GM19023 (cell line): ENCODE measurements at regions not wholly inside any gene's neighbourhood (a gene's known extent, or its start where the extent isn't known, plus 50 kb on each side); places are given as distances from the start of the nearest gene placed in this dataset.

Experiments
- ATAC-seq: cut with Tn5 transposase; IDR thresholded peaks from one replicate; pipeline ENCODE4 v1.9.1; 2021; ENCODE audit warnings: mild to moderate bottlenecking, moderate library complexity; ENCODE audit not compliant: unreplicated experiment

GRCh38 chr10:117427356-117427755, 52.1 kb upstream of the PDZD8 start:
- no peak for ATAC-seq

GRCh38 chr10:117425974-117426566, 50.8 kb upstream of the PDZD8 start:
- peak; percentile 79 for ATAC-seq

DNA sequence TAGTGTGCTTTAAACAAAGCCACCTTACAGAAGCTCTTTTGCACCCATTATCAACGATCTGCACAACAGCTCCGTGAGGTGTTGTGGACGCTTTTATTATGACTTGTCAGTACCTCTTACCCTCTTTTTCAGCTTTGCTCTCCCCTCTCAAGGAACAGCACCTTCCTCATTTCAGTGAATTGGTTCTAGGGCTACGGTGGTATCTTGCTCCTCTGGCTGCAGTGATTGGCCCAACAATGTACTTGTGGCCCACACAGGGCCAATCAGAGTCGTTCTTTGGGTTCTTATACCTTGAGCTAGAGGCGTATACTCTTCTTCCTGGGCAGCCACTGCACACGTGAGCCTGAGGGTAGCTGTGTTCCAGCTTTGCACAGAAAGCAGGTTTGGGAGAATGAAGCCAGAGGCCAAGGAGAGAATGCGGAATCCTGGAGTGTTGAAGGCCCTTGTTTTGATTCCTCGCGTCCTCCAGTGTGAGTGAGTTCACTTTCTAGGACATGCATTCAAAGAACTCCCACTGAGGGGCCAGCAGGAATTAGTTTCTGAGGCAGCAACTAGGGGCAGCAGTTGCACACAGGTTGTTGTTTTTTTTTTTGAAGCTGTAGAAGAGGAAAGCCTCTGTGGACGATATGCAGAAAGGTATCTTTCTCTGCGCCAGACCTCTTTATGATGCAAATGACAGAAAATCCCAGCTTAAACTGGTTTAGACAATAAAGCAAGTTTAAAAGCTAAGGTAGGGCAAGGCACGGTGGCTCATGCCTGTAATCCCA, 49.8 kb upstream of the PDZD8 start:
- ATAC-seq: no peak
